ENCODE measurements at regions not wholly inside any gene's neighbourhood (a gene's known extent, or its start where the extent isn't known, plus 50 kb on each side); places are given as distances from the start of the nearest gene placed in this dataset.
A peak's percentile ranks its signal among the peaks of the same experiment; 100 is the strongest.

GRCh38 chrX:139200793-139201192, 329.7 kb upstream of the F9 start:
- H3K4me3 ChIP-seq (ENCODE audit: low read depth in 1 of 3, low read length in 3 of 3) = no peak overlapping the region
- no peaks in the 10 kb centered on the region for H3K36me3 ChIP-seq (ENCODE audit: control insufficient read depth in 3 of 3, insufficient read depth in 2 of 3, low read depth in 1 of 3, low read length in 3 of 3)
- no peak for DNase-seq
- H3K27me3 ChIP-seq (ENCODE audit: control insufficient read depth in 3 of 3, insufficient read depth in 3 of 3, low read length in 3 of 3) = peaks cover 0 to 28% (median 0%) of the 10 kb centered on the region in 3 donors
- H3K9me3 ChIP-seq (ENCODE audit: control insufficient read depth in 2 of 2, insufficient read depth in 1 of 2, low read depth in 1 of 2, low read length in 1 of 2) = no peaks in the 10 kb centered on the region
- WGBS, 3 donors = 54 to 61% (median 59%) methylated on average over 6 of the region's 6 CpGs
- H3K27ac ChIP-seq (ENCODE audit: low read depth in 1 of 3, low read length in 2 of 3) = no peak overlapping the region
- no peak for FAIRE-seq
- H3K4me1 ChIP-seq (ENCODE audit: control insufficient read depth in 3 of 3, insufficient read depth in 2 of 3, low read depth in 1 of 3, low read length in 2 of 3) = no peaks in the 10 kb centered on the region

- Histone ChIP-seq H3K27ac (ENCODE audit: low read depth in 1 of 3, low read length in 2 of 3) (peak overlapping the region in 1 of 3 donors; percentile 58), H3K9me3 (ENCODE audit: control insufficient read depth in 2 of 2, insufficient read depth in 1 of 2, low read depth in 1 of 2, low read length in 1 of 2) (no peaks in the 10 kb centered on the region), H3K27me3 (ENCODE audit: control insufficient read depth in 3 of 3, insufficient read depth in 3 of 3, low read length in 3 of 3) (peaks cover 0 to 25% (median 0%) of the 10 kb centered on the region in 3 donors), H3K4me3 (ENCODE audit: low read depth in 1 of 3, low read length in 3 of 3) (no peak overlapping the region), H3K36me3 (ENCODE audit: control insufficient read depth in 3 of 3, insufficient read depth in 2 of 3, low read depth in 1 of 3, low read length in 3 of 3) (no peaks in the 10 kb centered on the region), H3K4me1 (ENCODE audit: control insufficient read depth in 3 of 3, insufficient read depth in 2 of 3, low read depth in 1 of 3, low read length in 2 of 3) (no peaks in the 10 kb centered on the region)
- no peak for FAIRE-seq
- DNase-seq = no peak
- 46 to 57% (median 47%) methylated on average over 2 of the region's 2 CpGs for WGBS, 3 donors
Observed at GRCh38 chrX:139200346-139200745, 330.2 kb upstream of the F9 start.

GRCh38 chrX:139199933-139200332, 330.6 kb upstream of the F9 start:
- Histone ChIP-seq H3K4me1 (ENCODE audit: control insufficient read depth in 3 of 3, insufficient read depth in 2 of 3, low read depth in 1 of 3, low read length in 2 of 3) (no peaks in the 10 kb centered on the region), H3K27ac (ENCODE audit: low read depth in 1 of 3, low read length in 2 of 3) (no peak overlapping the region), H3K27me3 (ENCODE audit: control insufficient read depth in 3 of 3, insufficient read depth in 3 of 3, low read length in 3 of 3) (peaks cover 0 to 25% (median 0%) of the 10 kb centered on the region in 3 donors), H3K4me3 (ENCODE audit: low read depth in 1 of 3, low read length in 3 of 3) (no peak overlapping the region), H3K9me3 (ENCODE audit: control insufficient read depth in 2 of 2, insufficient read depth in 1 of 2, low read depth in 1 of 2, low read length in 1 of 2) (no peaks in the 10 kb centered on the region), H3K36me3 (ENCODE audit: control insufficient read depth in 3 of 3, insufficient read depth in 2 of 3, low read depth in 1 of 3, low read length in 3 of 3) (no peaks in the 10 kb centered on the region)
- 65 to 82% (median 77%) methylated on average over 2 of the region's 2 CpGs for WGBS, 3 donors
- DNase-seq (no peak), FAIRE-seq (no peak)

- Histone ChIP-seq H3K36me3 (ENCODE audit: control insufficient read depth in 3 of 3, insufficient read depth in 2 of 3, low read depth in 1 of 3, low read length in 3 of 3) (no peaks in the 10 kb centered on the region), H3K9me3 (ENCODE audit: control insufficient read depth in 2 of 2, insufficient read depth in 1 of 2, low read depth in 1 of 2, low read length in 1 of 2) (no peaks in the 10 kb centered on the region), H3K27ac (ENCODE audit: low read depth in 1 of 3, low read length in 2 of 3) (no peak overlapping the region), H3K4me1 (ENCODE audit: control insufficient read depth in 3 of 3, insufficient read depth in 2 of 3, low read depth in 1 of 3, low read length in 2 of 3) (no peaks in the 10 kb centered on the region), H3K4me3 (ENCODE audit: low read depth in 1 of 3, low read length in 3 of 3) (no peak overlapping the region), H3K27me3 (ENCODE audit: control insufficient read depth in 3 of 3, insufficient read depth in 3 of 3, low read length in 3 of 3) (peaks cover 0 to 26% (median 0%) of the 10 kb centered on the region in 3 donors)
- no peak for FAIRE-seq
- no peak for DNase-seq
Observed at GRCh38 chrX:139198936-139199335, 331.6 kb upstream of the F9 start.

GRCh38 chrX:139196890-139197289, 333.6 kb upstream of the F9 start:
- Histone ChIP-seq H3K27ac (ENCODE audit: low read depth in 1 of 3, low read length in 2 of 3) (no peak overlapping the region), H3K4me3 (ENCODE audit: low read depth in 1 of 3, low read length in 3 of 3) (no peak overlapping the region), H3K9me3 (ENCODE audit: control insufficient read depth in 2 of 2, insufficient read depth in 1 of 2, low read depth in 1 of 2, low read length in 1 of 2) (no peaks in the 10 kb centered on the region), H3K27me3 (ENCODE audit: control insufficient read depth in 3 of 3, insufficient read depth in 3 of 3, low read length in 3 of 3) (peaks cover 0 to 13% (median 0%) of the 10 kb centered on the region in 3 donors), H3K36me3 (ENCODE audit: control insufficient read depth in 3 of 3, insufficient read depth in 2 of 3, low read depth in 1 of 3, low read length in 3 of 3) (no peaks in the 10 kb centered on the region), H3K4me1 (ENCODE audit: control insufficient read depth in 3 of 3, insufficient read depth in 2 of 3, low read depth in 1 of 3, low read length in 2 of 3) (no peaks in the 10 kb centered on the region)
- WGBS, 3 donors = 44 to 67% (median 44%) methylated on average over 3 of the region's 3 CpGs
- DNase-seq = no peak
- FAIRE-seq = no peak

GRCh38 chrX:139194571-139195280, 335.8 kb upstream of the F9 start:
- Histone ChIP-seq H3K36me3 (ENCODE audit: control insufficient read depth in 3 of 3, insufficient read depth in 2 of 3, low read depth in 1 of 3, low read length in 3 of 3) (no peaks in the 10 kb centered on the region), H3K4me1 (ENCODE audit: control insufficient read depth in 3 of 3, insufficient read depth in 2 of 3, low read depth in 1 of 3, low read length in 2 of 3) (no peaks in the 10 kb centered on the region), H3K9me3 (ENCODE audit: control insufficient read depth in 2 of 2, insufficient read depth in 1 of 2, low read depth in 1 of 2, low read length in 1 of 2) (no peaks in the 10 kb centered on the region), H3K4me3 (ENCODE audit: low read depth in 1 of 3, low read length in 3 of 3) (peak overlapping the region in 2 of 3 donors; percentile 4 to 13), H3K27me3 (ENCODE audit: control insufficient read depth in 3 of 3, insufficient read depth in 3 of 3, low read length in 3 of 3) (peaks cover 0 to 10% (median 0%) of the 10 kb centered on the region in 3 donors), H3K27ac (ENCODE audit: low read depth in 1 of 3, low read length in 2 of 3) (peak overlapping the region in 1 of 3 donors; percentile 16)
- no peak for FAIRE-seq
- peak in 1 of 2 donors; percentile 5 for DNase-seq
- 2 to 20% (median 5%) methylated on average over 42 to 50 of the region's 50 CpGs for WGBS, 3 donors

- 63 to 83% (median 81%) methylated on average over 6 of the region's 6 CpGs for WGBS, 3 donors
- no peak for FAIRE-seq
Observed at GRCh38 chrX:139192386-139192961, 338.1 kb upstream of the F9 start.

GRCh38 chrX:139191746-139192385, 338.7 kb upstream of the F9 start:
- FAIRE-seq = no peak
- H3K36me3 ChIP-seq (ENCODE audit: control insufficient read depth in 3 of 3, insufficient read depth in 2 of 3, low read depth in 1 of 3, low read length in 3 of 3) = no peaks in the 10 kb centered on the region
- WGBS, 3 donors = 78 to 91% (median 84%) methylated on average over 6 of the region's 6 CpGs
- H3K9me3 ChIP-seq (ENCODE audit: control insufficient read depth in 2 of 2, insufficient read depth in 1 of 2, low read depth in 1 of 2, low read length in 1 of 2) = no peaks in the 10 kb centered on the region
- no peak overlapping the region for H3K4me3 ChIP-seq (ENCODE audit: low read depth in 1 of 3, low read length in 3 of 3)
- DNase-seq = no peak
- H3K4me1 ChIP-seq (ENCODE audit: control insufficient read depth in 3 of 3, insufficient read depth in 2 of 3, low read depth in 1 of 3, low read length in 2 of 3) = no peaks in the 10 kb centered on the region
- H3K27me3 ChIP-seq (ENCODE audit: control insufficient read depth in 3 of 3, insufficient read depth in 3 of 3, low read length in 3 of 3) = peaks cover 0 to 10% (median 0%) of the 10 kb centered on the region in 3 donors
- no peak overlapping the region for H3K27ac ChIP-seq (ENCODE audit: low read depth in 1 of 3, low read length in 2 of 3)

More at GRCh38 chrX:139192386-139192961, 338.1 kb upstream of the F9 start:
- Histone ChIP-seq H3K27ac (ENCODE audit: low read depth in 1 of 3, low read length in 2 of 3) (no peak overlapping the region), H3K9me3 (ENCODE audit: control insufficient read depth in 2 of 2, insufficient read depth in 1 of 2, low read depth in 1 of 2, low read length in 1 of 2) (no peaks in the 10 kb centered on the region), H3K36me3 (ENCODE audit: control insufficient read depth in 3 of 3, insufficient read depth in 2 of 3, low read depth in 1 of 3, low read length in 3 of 3) (no peaks in the 10 kb centered on the region), H3K27me3 (ENCODE audit: control insufficient read depth in 3 of 3, insufficient read depth in 3 of 3, low read length in 3 of 3) (peaks cover 0 to 10% (median 0%) of the 10 kb centered on the region in 3 donors), H3K4me1 (ENCODE audit: control insufficient read depth in 3 of 3, insufficient read depth in 2 of 3, low read depth in 1 of 3, low read length in 2 of 3) (no peaks in the 10 kb centered on the region), H3K4me3 (ENCODE audit: low read depth in 1 of 3, low read length in 3 of 3) (no peak overlapping the region)
- DNase-seq = no peak
